OCI-LY7 (cell line): ENCODE measurements at regions not wholly inside any gene's neighbourhood (a gene's known extent, or its start where the extent isn't known, plus 50 kb on each side); places are given as distances from the start of the nearest gene placed in this dataset.

Experiments
- BruUV-seq: library from RNA; stranded (reverse); fragments of 400-500 nt; replicated peaks from 2 replicates; lab custom pipeline; 2021; lab: Mats Ljungman, UMichigan
- CTCF ChIA-PET: fragments of 300-600 bp; sonication (Branson Sonifier 250); formaldehyde crosslinking; loops from one replicate; lab custom pipeline; 2022; ENCODE audit warnings: antibody characterized with exemption; ENCODE audit not compliant: unreplicated experiment; lab: Charles Lee
- POLR2A ChIA-PET: fragments of 300-600 bp; sonication (Branson Sonifier 250); formaldehyde crosslinking; loops from one replicate; lab custom pipeline; 2022; ENCODE audit warnings: antibody characterized with exemption; lab: Charles Lee
- DNase-seq: peaks from one replicate; pipeline ENCODE4 v3.0.0-alpha.2; 2015; ENCODE audit warnings: low spot score
- H2AFZ ChIP-seq: fragments of 200-600 bp; sonication (generic), shearing (Covaris generic); 2 replicates; pipeline ENCODE4 v1.6.1; 2014; ENCODE audit warnings: mild to moderate bottlenecking, antibody characterized with exemption, low read length, moderate library complexity
- H3K27ac ChIP-seq: fragments of 200-600 bp; sonication (generic); 2 replicates; pipeline ENCODE4 v1.5.1; 2014; ENCODE audit warnings: mixed run types, low read depth, mild to moderate bottlenecking, moderate library complexity, low read length, inconsistent platforms; ENCODE audit not compliant: poor library complexity, severe bottlenecking
- H3K36me3 ChIP-seq: fragments of 200-600 bp; sonication (generic); 2 replicates; pipeline ENCODE4 v1.6.1; 2014; ENCODE audit warnings: mild to moderate bottlenecking, antibody characterized with exemption, low read length, moderate library complexity, mixed read lengths; ENCODE audit not compliant: insufficient read depth
- H3K4me1 ChIP-seq: fragments of 200-600 bp; sonication (generic); 2 replicates; pipeline ENCODE4 v1.5.1; 2014; ENCODE audit warnings: mild to moderate bottlenecking, low read length; ENCODE audit not compliant: insufficient read depth, poor library complexity, severe bottlenecking
- H3K4me2 ChIP-seq: fragments of 200-600 bp; sonication (generic); 2 replicates; pipeline ENCODE4 v1.6.1; 2014; ENCODE audit warnings: mild to moderate bottlenecking, low read length
- H3K4me3 ChIP-seq: fragments of 200-600 bp; sonication (generic); 2 replicates; pipeline ENCODE4 v1.5.1; 2014; ENCODE audit warnings: mild to moderate bottlenecking, low read depth, low read length; ENCODE audit not compliant: poor library complexity, severe bottlenecking
- H3K79me2 ChIP-seq: fragments of 200-600 bp; sonication (generic); 2 replicates; pipeline ENCODE4 v1.6.1; 2016; ENCODE audit warnings: low read depth, mild to moderate bottlenecking, low read length, moderate library complexity, mixed read lengths; ENCODE audit not compliant: insufficient read depth
- H3K9me2 ChIP-seq: fragments of 200-600 bp; sonication (generic); 2 replicates; pipeline ENCODE4 v1.6.1; 2016; ENCODE audit warnings: mild to moderate bottlenecking, low read length, mixed read lengths; ENCODE audit not compliant: insufficient read depth
- H3K9me3 ChIP-seq: fragments of 200-600 bp; sonication (generic); 2 replicates; pipeline ENCODE4 v1.6.1; 2014; ENCODE audit warnings: mild to moderate bottlenecking, mixed run types, low read length, mixed read lengths
- H4K20me1 ChIP-seq: fragments of 200-600 bp; sonication (generic); 2 replicates; pipeline ENCODE4 v1.6.1; 2014; ENCODE audit warnings: mild to moderate bottlenecking, antibody characterized with exemption, low read length, moderate library complexity, mixed read lengths; ENCODE audit not compliant: insufficient read depth
- EZH2phosphoT487 ChIP-seq: fragments of 200-600 bp; sonication (generic); IDR thresholded peaks from 2 replicates; pipeline ENCODE4 v1.6.1; 2018; ENCODE audit warnings: low read depth, borderline replicate concordance, mild to moderate bottlenecking, mixed run types, antibody characterized with exemption, low read length, moderate library complexity, mixed read lengths
- intact Hi-C: fragments of 100-400 bp; cut with micrococcal nuclease; formaldehyde crosslinking; loops from one replicate; pipeline ENCODE4 v1.10.0; 2022; ENCODE audit not compliant: unreplicated experiment
- TF ChIP-seq, protein P1 (sequence below): fragments of 200-600 bp; sonication (generic); conservative IDR thresholded peaks from 2 replicates; pipeline ENCODE4 v1.5.1; 2014; ENCODE audit warnings: mild to moderate bottlenecking, antibody characterized with exemption, low read length, moderate library complexity, mixed read lengths

DNA sequence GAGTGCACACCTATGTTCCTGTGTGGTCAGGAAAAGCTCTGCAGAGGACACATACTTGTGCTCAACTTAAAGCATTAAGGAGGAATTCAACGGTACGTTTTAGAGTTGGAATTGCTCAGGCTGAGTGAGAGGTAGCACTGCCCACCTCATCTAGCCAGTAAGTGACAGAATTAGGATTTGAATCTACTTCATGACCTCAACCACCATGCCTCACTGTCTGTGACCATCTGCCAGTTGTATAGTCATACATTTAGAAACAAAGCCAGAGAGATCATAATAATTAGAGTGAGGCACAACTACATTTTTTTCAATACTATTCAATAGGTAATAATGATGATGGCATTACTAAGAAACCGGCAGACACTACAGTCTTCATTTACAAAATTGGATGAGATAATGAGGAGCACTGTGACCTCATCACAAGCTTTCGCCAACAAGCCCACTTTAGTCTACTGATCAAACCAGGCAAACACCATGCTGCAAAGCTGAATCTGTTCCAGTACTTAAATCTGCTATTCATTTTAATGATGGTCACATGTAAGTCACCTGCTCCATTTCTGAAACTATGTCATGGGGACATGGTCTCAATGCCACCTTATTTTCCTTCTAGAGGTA, 1018.4 kb downstream of the TMEM182 start:
- no peak overlapping the region for H3K27ac ChIP-seq
- POLR2A ChIA-PET = no interaction called here
- intact Hi-C loops = no loop called here
- CTCF ChIA-PET = no interaction called here
- H3K4me3 ChIP-seq = no peak overlapping the region
- BruUV-seq = no TSS peak
- no peaks in the 10 kb centered on the region for H4K20me1 ChIP-seq
- no peaks in the 10 kb centered on the region for H3K79me2 ChIP-seq
- no peak overlapping the region for H3K4me2 ChIP-seq
- H3K36me3 ChIP-seq = no peaks in the 10 kb centered on the region
- TF ChIP-seq, protein P1, sequence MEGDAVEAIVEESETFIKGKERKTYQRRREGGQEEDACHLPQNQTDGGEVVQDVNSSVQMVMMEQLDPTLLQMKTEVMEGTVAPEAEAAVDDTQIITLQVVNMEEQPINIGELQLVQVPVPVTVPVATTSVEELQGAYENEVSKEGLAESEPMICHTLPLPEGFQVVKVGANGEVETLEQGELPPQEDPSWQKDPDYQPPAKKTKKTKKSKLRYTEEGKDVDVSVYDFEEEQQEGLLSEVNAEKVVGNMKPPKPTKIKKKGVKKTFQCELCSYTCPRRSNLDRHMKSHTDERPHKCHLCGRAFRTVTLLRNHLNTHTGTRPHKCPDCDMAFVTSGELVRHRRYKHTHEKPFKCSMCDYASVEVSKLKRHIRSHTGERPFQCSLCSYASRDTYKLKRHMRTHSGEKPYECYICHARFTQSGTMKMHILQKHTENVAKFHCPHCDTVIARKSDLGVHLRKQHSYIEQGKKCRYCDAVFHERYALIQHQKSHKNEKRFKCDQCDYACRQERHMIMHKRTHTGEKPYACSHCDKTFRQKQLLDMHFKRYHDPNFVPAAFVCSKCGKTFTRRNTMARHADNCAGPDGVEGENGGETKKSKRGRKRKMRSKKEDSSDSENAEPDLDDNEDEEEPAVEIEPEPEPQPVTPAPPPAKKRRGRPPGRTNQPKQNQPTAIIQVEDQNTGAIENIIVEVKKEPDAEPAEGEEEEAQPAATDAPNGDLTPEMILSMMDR = no peak
- TF ChIP-seq EZH2phosphoT487 = no peak
- no peak for DNase-seq
- no peaks in the 10 kb centered on the region for H3K9me2 ChIP-seq
- no peak overlapping the region for H2AFZ ChIP-seq
- no peaks in the 10 kb centered on the region for H3K4me1 ChIP-seq
- H3K9me3 ChIP-seq = no peaks in the 10 kb centered on the region

DNA sequence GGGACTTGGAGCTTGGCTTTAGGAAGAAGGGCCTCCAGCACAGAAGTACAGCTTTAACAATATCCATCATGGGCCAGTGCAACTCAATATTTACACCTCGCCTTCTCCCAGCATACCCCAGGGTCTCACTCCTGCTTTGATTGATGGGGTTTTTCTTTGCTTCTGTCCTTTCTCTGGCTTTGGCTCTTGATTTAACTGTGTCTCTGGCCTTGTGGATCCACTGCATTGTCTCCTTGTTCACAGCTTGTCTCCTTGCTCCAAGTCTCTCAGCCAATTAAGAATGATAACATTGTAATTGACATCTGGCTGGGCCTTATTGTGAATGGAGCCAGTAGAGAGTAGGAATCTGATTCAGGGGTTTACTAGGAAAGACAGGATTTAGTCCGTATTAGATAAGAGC, 1019.5 kb downstream of the TMEM182 start:
- Histone ChIP-seq H2AFZ (no peak overlapping the region), H3K79me2 (no peaks in the 10 kb centered on the region), H3K4me2 (no peak overlapping the region), H3K4me1 (no peaks in the 10 kb centered on the region), H3K36me3 (no peaks in the 10 kb centered on the region), H3K9me3 (no peaks in the 10 kb centered on the region), H3K4me3 (no peak overlapping the region), H3K27ac (no peak overlapping the region), H4K20me1 (no peaks in the 10 kb centered on the region), H3K9me2 (no peaks in the 10 kb centered on the region)
- no peak for DNase-seq
- intact Hi-C loops = no loop called here
- TF ChIP-seq, protein P1 = no peak
- TF ChIP-seq EZH2phosphoT487 = no peak
- POLR2A ChIA-PET = no interaction called here
- no TSS peak for BruUV-seq
- CTCF ChIA-PET = no interaction called here

DNA sequence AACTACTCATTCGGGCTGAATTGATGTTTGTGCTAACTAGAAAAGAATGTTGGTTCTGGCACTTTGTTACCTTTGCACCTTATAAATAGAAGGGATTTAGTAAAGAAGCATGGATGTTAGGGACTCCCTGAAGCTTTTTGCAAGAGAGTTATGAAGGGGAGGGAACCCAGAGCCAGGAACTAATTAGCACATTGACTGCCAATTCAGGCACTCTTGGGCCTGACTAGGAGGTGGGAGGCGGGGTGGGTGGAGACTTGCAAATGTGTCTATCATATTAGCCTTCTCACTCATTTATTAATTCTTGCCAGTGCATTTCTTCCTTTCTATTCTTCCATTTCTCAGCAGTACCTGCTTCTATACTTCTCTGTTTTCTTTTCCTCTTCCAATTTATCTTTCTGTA, 1022.4 kb downstream of the TMEM182 start:
- no peaks in the 10 kb centered on the region for H3K9me3 ChIP-seq
- no peaks in the 10 kb centered on the region for H3K36me3 ChIP-seq
- POLR2A ChIA-PET = no interaction called here

More for the DNA sequence above, 1022.4 kb downstream of the TMEM182 start:
- H3K4me3 ChIP-seq = no peak overlapping the region
- no peak overlapping the region for H3K27ac ChIP-seq
- no peak overlapping the region for H3K4me2 ChIP-seq
- TF ChIP-seq, protein P1 = no peak
- no peak for TF ChIP-seq EZH2phosphoT487
- no peaks in the 10 kb centered on the region for H3K79me2 ChIP-seq
- DNase-seq = no peak
- no peak overlapping the region for H2AFZ ChIP-seq
- H3K9me2 ChIP-seq = no peaks in the 10 kb centered on the region
- H3K4me1 ChIP-seq = no peaks in the 10 kb centered on the region
- intact Hi-C loops = no loop called here
- BruUV-seq = no TSS peak
- CTCF ChIA-PET = no interaction called here
- H4K20me1 ChIP-seq = no peaks in the 10 kb centered on the region
